ENCODE measurements at regions not wholly inside any gene's neighbourhood (a gene's known extent, or its start where the extent isn't known, plus 50 kb on each side); places are given as distances from the start of the nearest gene placed in this dataset.

DNA sequence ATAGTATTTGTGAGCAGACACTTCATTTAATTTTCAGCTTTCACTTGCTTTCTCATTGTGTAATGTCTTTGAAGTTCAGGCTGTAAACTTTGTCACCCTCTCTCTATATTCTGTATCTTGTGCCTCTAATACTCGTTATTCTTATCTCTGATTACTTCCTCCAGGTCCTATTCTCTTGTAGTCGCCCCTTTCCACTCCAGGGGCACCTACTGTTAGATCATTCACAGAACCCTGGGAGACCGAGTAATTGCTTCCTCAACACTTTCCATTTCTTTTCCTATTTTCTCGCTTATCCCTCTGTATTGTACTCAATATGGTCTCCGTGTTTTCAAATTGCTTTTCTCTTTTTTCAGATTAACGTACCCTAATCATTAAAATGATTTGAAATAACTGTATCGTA lies 93.9 kb upstream of the TDRD3 start:
- no peak overlapping the region for H3K4me3 ChIP-seq (ENCODE audit: low read depth in 1 of 2, low read length in 2 of 2)
- H3K9me3 ChIP-seq (ENCODE audit: insufficient read depth, low read length, severe bottlenecking) = no peaks in the 10 kb centered on the region
- no peaks in the 10 kb centered on the region for H3K4me1 ChIP-seq (ENCODE audit: insufficient read depth, low read length)
- DNase-seq (no peak), ATAC-seq (ENCODE audit: insufficient read depth, low read depth) (no peak)
- H3K27ac ChIP-seq (ENCODE audit: low read length) = no peak overlapping the region
- H3K27me3 ChIP-seq (ENCODE audit: insufficient read depth, low read length, poor library complexity) = no peaks in the 10 kb centered on the region
- TF ChIP-seq, protein P1, sequence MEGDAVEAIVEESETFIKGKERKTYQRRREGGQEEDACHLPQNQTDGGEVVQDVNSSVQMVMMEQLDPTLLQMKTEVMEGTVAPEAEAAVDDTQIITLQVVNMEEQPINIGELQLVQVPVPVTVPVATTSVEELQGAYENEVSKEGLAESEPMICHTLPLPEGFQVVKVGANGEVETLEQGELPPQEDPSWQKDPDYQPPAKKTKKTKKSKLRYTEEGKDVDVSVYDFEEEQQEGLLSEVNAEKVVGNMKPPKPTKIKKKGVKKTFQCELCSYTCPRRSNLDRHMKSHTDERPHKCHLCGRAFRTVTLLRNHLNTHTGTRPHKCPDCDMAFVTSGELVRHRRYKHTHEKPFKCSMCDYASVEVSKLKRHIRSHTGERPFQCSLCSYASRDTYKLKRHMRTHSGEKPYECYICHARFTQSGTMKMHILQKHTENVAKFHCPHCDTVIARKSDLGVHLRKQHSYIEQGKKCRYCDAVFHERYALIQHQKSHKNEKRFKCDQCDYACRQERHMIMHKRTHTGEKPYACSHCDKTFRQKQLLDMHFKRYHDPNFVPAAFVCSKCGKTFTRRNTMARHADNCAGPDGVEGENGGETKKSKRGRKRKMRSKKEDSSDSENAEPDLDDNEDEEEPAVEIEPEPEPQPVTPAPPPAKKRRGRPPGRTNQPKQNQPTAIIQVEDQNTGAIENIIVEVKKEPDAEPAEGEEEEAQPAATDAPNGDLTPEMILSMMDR (IDR thresholded peaks at IDR 0.05; ENCODE audit: borderline replicate concordance, extremely low read depth, low read length, poor library complexity, severe bottlenecking) = no peak
- no peak for TF ChIP-seq EZH2 (IDR thresholded peaks at IDR 0.05; ENCODE audit: borderline replicate concordance, low read depth, low read length, severe bottlenecking)
- no peak overlapping the region for H2AFZ ChIP-seq (ENCODE audit: low read depth, low read length)
- no peak overlapping the region for H3K4me2 ChIP-seq (ENCODE audit: insufficient read depth, low read length)
- no peaks in the 10 kb centered on the region for H4K20me1 ChIP-seq (ENCODE audit: insufficient read depth, low read length)
- H3K79me2 ChIP-seq (ENCODE audit: insufficient read depth, low read length) = no peaks in the 10 kb centered on the region
- H3K9ac ChIP-seq (ENCODE audit: low read depth, low read length) = no peak overlapping the region
- no peaks in the 10 kb centered on the region for H3K36me3 ChIP-seq (ENCODE audit: insufficient read depth, low read length)

DNA sequence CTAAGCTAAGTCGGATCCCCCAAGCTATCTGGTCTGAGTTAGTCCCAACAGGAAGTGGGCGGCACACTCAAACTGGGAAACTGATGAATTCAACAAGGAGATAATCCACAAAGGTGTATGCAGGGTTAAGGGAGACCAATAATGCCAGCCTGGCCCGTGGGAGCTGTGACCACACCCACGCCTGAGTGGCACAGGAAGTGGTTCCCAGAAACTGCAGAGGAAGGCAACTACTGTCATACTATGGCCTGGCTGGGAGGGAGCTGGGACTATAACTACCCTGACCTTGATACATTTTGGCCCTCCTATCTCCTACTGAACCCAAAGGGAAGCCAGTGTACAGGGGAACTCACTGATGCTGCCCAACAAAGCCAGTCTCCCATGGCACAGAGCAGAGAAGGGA lies 85.5 kb upstream of the TDRD3 start:
- Histone ChIP-seq H3K4me2 (ENCODE audit: insufficient read depth, low read length) (no peak overlapping the region), H2AFZ (ENCODE audit: low read depth, low read length) (no peak overlapping the region), H3K79me2 (ENCODE audit: insufficient read depth, low read length) (no peaks in the 10 kb centered on the region), H3K4me1 (ENCODE audit: insufficient read depth, low read length) (peaks cover 6% of the 10 kb centered on the region), H3K27me3 (ENCODE audit: insufficient read depth, low read length, poor library complexity) (no peaks in the 10 kb centered on the region), H4K20me1 (ENCODE audit: insufficient read depth, low read length) (no peaks in the 10 kb centered on the region), H3K9ac (ENCODE audit: low read depth, low read length) (no peak overlapping the region), H3K27ac (ENCODE audit: low read length) (no peak overlapping the region), H3K36me3 (ENCODE audit: insufficient read depth, low read length) (no peaks in the 10 kb centered on the region), H3K9me3 (ENCODE audit: insufficient read depth, low read length, severe bottlenecking) (no peaks in the 10 kb centered on the region), H3K4me3 (ENCODE audit: low read depth in 1 of 2, low read length in 2 of 2) (no peak overlapping the region)
- peak; percentile 36 for DNase-seq
- peak; percentile 87 for ATAC-seq (ENCODE audit: insufficient read depth, low read depth)
- TF ChIP-seq, protein P1 (IDR thresholded peaks at IDR 0.05; ENCODE audit: borderline replicate concordance, extremely low read depth, low read length, poor library complexity, severe bottlenecking) = no peak
- no peak for TF ChIP-seq EZH2 (IDR thresholded peaks at IDR 0.05; ENCODE audit: borderline replicate concordance, low read depth, low read length, severe bottlenecking)

DNA sequence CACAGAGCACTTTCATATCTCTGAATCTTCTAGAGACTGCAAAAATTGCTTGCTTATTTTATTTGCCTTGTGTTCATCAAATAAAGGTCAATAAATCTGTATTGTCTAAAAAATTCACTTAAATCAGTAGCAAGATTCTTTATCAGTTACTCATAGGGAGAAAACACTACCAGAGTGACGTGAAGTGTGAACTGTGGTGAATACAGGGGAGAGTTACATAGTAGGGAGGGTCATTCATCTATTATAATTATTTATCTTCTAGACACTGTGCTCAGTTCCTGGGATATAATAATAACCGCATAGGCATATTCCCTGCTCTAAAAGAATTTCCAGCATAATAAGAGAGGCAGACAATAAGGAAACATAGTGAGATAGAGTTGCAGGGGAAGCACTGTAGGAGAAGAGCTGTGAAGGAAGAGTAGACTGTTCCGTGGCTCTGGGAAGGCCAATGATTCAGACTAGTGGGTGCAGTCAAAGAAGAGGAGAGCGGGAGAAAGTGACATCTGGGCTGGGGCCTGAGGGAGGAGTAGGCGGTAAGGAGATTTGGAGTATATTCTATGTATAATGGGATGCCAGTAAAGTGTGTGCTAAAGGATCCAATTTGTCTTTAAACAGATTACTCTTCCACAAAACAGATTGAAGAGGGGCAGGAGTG lies 84.0 kb upstream of the TDRD3 start:
- Histone ChIP-seq H3K9ac (ENCODE audit: low read depth, low read length) (no peak overlapping the region), H3K4me1 (ENCODE audit: insufficient read depth, low read length) (peaks cover 6% of the 10 kb centered on the region), H3K4me2 (ENCODE audit: insufficient read depth, low read length) (no peak overlapping the region), H3K27me3 (ENCODE audit: insufficient read depth, low read length, poor library complexity) (no peaks in the 10 kb centered on the region), H2AFZ (ENCODE audit: low read depth, low read length) (no peak overlapping the region), H3K27ac (ENCODE audit: low read length) (no peak overlapping the region), H3K79me2 (ENCODE audit: insufficient read depth, low read length) (no peaks in the 10 kb centered on the region), H3K4me3 (ENCODE audit: low read depth in 1 of 2, low read length in 2 of 2) (no peak overlapping the region), H3K36me3 (ENCODE audit: insufficient read depth, low read length) (no peaks in the 10 kb centered on the region), H3K9me3 (ENCODE audit: insufficient read depth, low read length, severe bottlenecking) (no peaks in the 10 kb centered on the region), H4K20me1 (ENCODE audit: insufficient read depth, low read length) (no peaks in the 10 kb centered on the region)
- DNase-seq (no peak), ATAC-seq (ENCODE audit: insufficient read depth, low read depth) (no peak)
- no peak for TF ChIP-seq EZH2 (IDR thresholded peaks at IDR 0.05; ENCODE audit: borderline replicate concordance, low read depth, low read length, severe bottlenecking)
- TF ChIP-seq, protein P1 (IDR thresholded peaks at IDR 0.05; ENCODE audit: borderline replicate concordance, extremely low read depth, low read length, poor library complexity, severe bottlenecking) = no peak

Data from DND-41 (cell line).